Astrocyte (in vitro differentiated cells and primary cell): ENCODE measurements at regions not wholly inside any gene's neighbourhood (a gene's known extent, or its start where the extent isn't known, plus 50 kb on each side); places are given as distances from the start of the nearest gene placed in this dataset.

Experiments used
- EZH2 ChIP-seq: IDR thresholded peaks from 2 replicates; pipeline ENCODE4 v1.6.1; 2012; ENCODE audit warnings: mild to moderate bottlenecking, low read length, inconsistent platforms; ENCODE audit not compliant: insufficient read depth
- TF ChIP-seq, protein P1 (sequence below): IDR thresholded peaks from 2 replicates; pipeline ENCODE4 v1.5.1; 2011; ENCODE audit warnings: low read depth, mild to moderate bottlenecking, inconsistent platforms, low read length, moderate library complexity; ENCODE audit not compliant: insufficient read depth

DNA sequence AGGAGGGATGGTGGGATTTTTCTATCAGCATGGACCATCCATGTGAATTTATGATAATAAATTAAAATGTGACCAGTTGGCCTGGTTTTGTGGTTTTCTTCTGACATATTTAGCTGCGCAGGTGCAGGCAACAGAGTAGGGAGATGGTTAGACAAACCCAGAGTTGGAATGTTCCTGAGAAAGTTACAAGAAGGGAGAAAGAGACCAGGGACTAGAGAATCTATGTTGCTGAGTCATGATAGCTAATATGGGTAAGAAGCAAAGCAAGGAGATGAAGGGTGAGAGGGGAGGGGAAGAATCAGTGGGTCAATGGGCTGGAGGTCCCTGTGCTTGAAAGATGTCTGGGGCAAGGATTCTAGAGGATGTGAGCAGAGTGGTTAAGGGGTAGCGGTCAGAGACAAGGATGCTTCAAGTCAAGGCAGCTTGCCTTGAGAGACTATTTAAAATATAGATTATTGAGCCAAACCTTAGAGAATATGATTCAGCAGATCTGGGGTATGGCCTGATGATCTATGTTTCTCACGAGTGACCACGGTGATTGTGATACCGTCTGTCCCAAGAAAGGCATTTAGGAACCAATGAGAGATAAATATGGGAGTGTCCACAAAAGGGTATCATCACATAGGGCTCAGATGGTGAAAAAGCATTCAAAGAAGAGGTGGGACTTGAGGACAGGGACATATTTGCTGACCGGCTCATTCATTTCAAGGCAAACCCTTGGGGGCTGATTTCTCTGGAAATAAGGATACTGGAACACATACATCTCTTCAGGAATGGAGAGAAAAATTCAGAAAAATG is 219.7 kb upstream of the PLD5 start:
- TF ChIP-seq, protein P1, sequence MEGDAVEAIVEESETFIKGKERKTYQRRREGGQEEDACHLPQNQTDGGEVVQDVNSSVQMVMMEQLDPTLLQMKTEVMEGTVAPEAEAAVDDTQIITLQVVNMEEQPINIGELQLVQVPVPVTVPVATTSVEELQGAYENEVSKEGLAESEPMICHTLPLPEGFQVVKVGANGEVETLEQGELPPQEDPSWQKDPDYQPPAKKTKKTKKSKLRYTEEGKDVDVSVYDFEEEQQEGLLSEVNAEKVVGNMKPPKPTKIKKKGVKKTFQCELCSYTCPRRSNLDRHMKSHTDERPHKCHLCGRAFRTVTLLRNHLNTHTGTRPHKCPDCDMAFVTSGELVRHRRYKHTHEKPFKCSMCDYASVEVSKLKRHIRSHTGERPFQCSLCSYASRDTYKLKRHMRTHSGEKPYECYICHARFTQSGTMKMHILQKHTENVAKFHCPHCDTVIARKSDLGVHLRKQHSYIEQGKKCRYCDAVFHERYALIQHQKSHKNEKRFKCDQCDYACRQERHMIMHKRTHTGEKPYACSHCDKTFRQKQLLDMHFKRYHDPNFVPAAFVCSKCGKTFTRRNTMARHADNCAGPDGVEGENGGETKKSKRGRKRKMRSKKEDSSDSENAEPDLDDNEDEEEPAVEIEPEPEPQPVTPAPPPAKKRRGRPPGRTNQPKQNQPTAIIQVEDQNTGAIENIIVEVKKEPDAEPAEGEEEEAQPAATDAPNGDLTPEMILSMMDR: no peak
- no peak for TF ChIP-seq EZH2
